HepG2 (cell line): ENCODE measurements at regions not wholly inside any gene's neighbourhood (a gene's known extent, or its start where the extent isn't known, plus 50 kb on each side); places are given as distances from the start of the nearest gene placed in this dataset.

ENCODE experiments used
- ATAC-seq: fragments of 200-7000 bp; cut with Tn5 transposase; 3 replicates; pipeline ENCODE4 v1.9.1; 2020; ENCODE audit warnings: mild to moderate bottlenecking, moderate library complexity
- BruUV-seq: library from RNA; stranded (reverse); fragments of 400-500 nt; replicated peaks from 2 replicates; lab custom pipeline; 2021; lab: Mats Ljungman, UMichigan
- CTCF ChIA-PET: fragments of 300-600 bp; formaldehyde crosslinking; extraction: SDS; loops from one replicate; lab custom pipeline; 2021; ENCODE audit warnings: low total read pairs, inconsistent platforms, low intra/inter-chr PET ratio; lab: Yijun Ruan, JAX
- POLR2A ChIA-PET: fragments of 350-600 bp; sonication (Branson Sonifier 250); formaldehyde crosslinking; loops from one replicate; lab custom pipeline; 2020; ENCODE audit warnings: antibody characterized with exemption, inconsistent platforms; lab: Yijun Ruan, JAX
- DNase-seq: peaks from one replicate; pipeline ENCODE4 v3.0.0-alpha.2; 2015; ENCODE audit warnings: low spot score
- FAIRE-seq: peaks from 3 replicates; lab custom pipeline; 2011; peaks lifted over from hg19 to GRCh38; lab: Jason Lieb, UNC
- H2AFZ ChIP-seq: one replicate; pipeline ENCODE4 v1.6.1; 2011; ENCODE audit warnings: low read length, inconsistent platforms
- H3K27ac ChIP-seq: fragments of 300-600 bp; 3 replicates; pipeline ENCODE4 v1.8.0; 2011; ENCODE audit warnings: mixed run types, mild to moderate bottlenecking, mixed read lengths, low read length, inconsistent platforms; ENCODE audit not compliant: insufficient read depth; ENCODE audit errors: extremely low read length
- H3K27me3 ChIP-seq, 2 experiments: fragments of 200-600 bp in 1 of 2; 2 replicates in 1 of 2; 3 replicates in 1 of 2; pipeline versions ENCODE4 v1.6.0 to v1.8.0; 2011; ENCODE audit warnings: low read length in 2 of 2, mild to moderate bottlenecking in 2 of 2, moderate library complexity in 2 of 2, inconsistent platforms in 1 of 2; ENCODE audit not compliant: insufficient read depth in 2 of 2, control insufficient read depth in 1 of 2
- H3K36me3 ChIP-seq, 2 experiments: fragments of 200-600 bp in 1 of 2; replicated peaks in 1 of 2; 2 replicates in 1 of 2; 3 replicates in 1 of 2; pipeline versions ENCODE4 v1.5.1 to v1.8.0; 2011; ENCODE audit warnings: low read length in 2 of 2, inconsistent platforms in 1 of 2; ENCODE audit not compliant: insufficient read depth in 2 of 2, control insufficient read depth in 1 of 2
- H3K4me1 ChIP-seq: 2 replicates; pipeline ENCODE4 v1.5.1; 2012; ENCODE audit warnings: low read length, inconsistent platforms; ENCODE audit not compliant: insufficient read depth
- H3K4me2 ChIP-seq: 2 replicates; pipeline ENCODE4 v1.6.0; 2011; ENCODE audit warnings: low read depth, low read length, inconsistent platforms
- H3K4me3 ChIP-seq, 3 experiments: fragments of 200-600 bp in 1 of 3; sonication (generic), shearing (Covaris generic) in 1 of 3; replicated peaks in 1 of 3; 2 replicates each; pipeline ENCODE4 v1.5.1; 2011 to 2016; ENCODE audit warnings: low read length in 3 of 3, inconsistent platforms in 2 of 3, low read depth in 2 of 3, mild to moderate bottlenecking in 2 of 3, control low read depth in 1 of 3, mixed read lengths in 1 of 3; ENCODE audit not compliant: insufficient read depth in 1 of 3
- H3K79me2 ChIP-seq: one replicate; pipeline ENCODE4 v1.6.1; 2011; ENCODE audit warnings: low read length, inconsistent platforms; ENCODE audit not compliant: insufficient read depth
- H3K9ac ChIP-seq: 2 replicates; pipeline ENCODE4 v1.6.0; 2011; ENCODE audit warnings: mild to moderate bottlenecking, low read depth, low read length, inconsistent platforms; ENCODE audit not compliant: insufficient read depth
- H3K9me3 ChIP-seq: 2 replicates; pipeline ENCODE4 v1.5.1; 2012; ENCODE audit warnings: mild to moderate bottlenecking, low read length
- H4K20me1 ChIP-seq: 2 replicates; pipeline ENCODE4 v1.6.0; 2011; ENCODE audit warnings: inconsistent platforms, mild to moderate bottlenecking, low read length, moderate library complexity; ENCODE audit not compliant: insufficient read depth
- CCAR2 ChIP-seq: fragments of 200-400 bp; formaldehyde crosslinking; optimal IDR thresholded peaks from 2 replicates; pipeline ENCODE3; 2018; ENCODE audit warnings: low read depth, mild to moderate bottlenecking, low read length, moderate library complexity
- FOXO1 ChIP-seq: sonication (generic); formaldehyde crosslinking; IDR thresholded peaks from 2 replicates; pipeline ENCODE4 v1.4.0; 2020; ENCODE audit warnings: missing genetic modification reagents
- GATAD1 ChIP-seq: IDR thresholded peaks from 2 replicates; pipeline ENCODE4 v1.6.1; 2016; ENCODE audit warnings: missing genetic modification reagents, missing compliant biosample characterization
- TOPORS ChIP-seq: sonication (generic); formaldehyde crosslinking; IDR thresholded peaks from 2 replicates; pipeline ENCODE4 v1.8.0; 2023; ENCODE audit warnings: mild to moderate bottlenecking, missing genetic modification reagents
- ZBTB8A ChIP-seq: sonication (generic); formaldehyde crosslinking; IDR thresholded peaks from 2 replicates; pipeline ENCODE4 v1.4.0; 2020; ENCODE audit warnings: mild to moderate bottlenecking, low read depth, missing genetic modification reagents, borderline replicate concordance
- ZMYM2 ChIP-seq: sonication (generic); formaldehyde crosslinking; IDR thresholded peaks from 2 replicates; pipeline ENCODE4 v1.8.0; 2022; ENCODE audit warnings: mild to moderate bottlenecking, missing genetic modification reagents
- ZNF10 ChIP-seq: sonication (generic); formaldehyde crosslinking; IDR thresholded peaks from 2 replicates; pipeline ENCODE4 v1.4.0; 2020; ENCODE audit warnings: mild to moderate bottlenecking, low read depth, missing genetic modification reagents, borderline replicate concordance
- ZNF160 ChIP-seq: sonication (generic); formaldehyde crosslinking; IDR thresholded peaks from 2 replicates; pipeline ENCODE4 v1.8.0; 2022; ENCODE audit warnings: mild to moderate bottlenecking, inconsistent platforms, missing genetic modification reagents
- ZNF30 ChIP-seq: sonication (generic); formaldehyde crosslinking; IDR thresholded peaks from 2 replicates; pipeline ENCODE4 v1.5.0; 2020; ENCODE audit warnings: mild to moderate bottlenecking, missing genetic modification reagents
- ZNF383 ChIP-seq: sonication (generic); formaldehyde crosslinking; IDR thresholded peaks from 2 replicates; pipeline ENCODE4 v1.4.0; 2020; ENCODE audit warnings: missing genetic modification reagents, mild to moderate bottlenecking, borderline replicate concordance
- ZNF709 ChIP-seq: sonication (generic); formaldehyde crosslinking; IDR thresholded peaks from 2 replicates; pipeline ENCODE4 v1.5.0; 2020; ENCODE audit warnings: mild to moderate bottlenecking, missing genetic modification reagents
- ZNF776 ChIP-seq: sonication (generic); formaldehyde crosslinking; IDR thresholded peaks from 2 replicates; pipeline ENCODE4 v1.4.0; 2020; ENCODE audit warnings: mild to moderate bottlenecking, missing genetic modification reagents
- ZSCAN20 ChIP-seq: sonication (generic); formaldehyde crosslinking; IDR thresholded peaks from 2 replicates; pipeline ENCODE4 v1.4.0; 2020; ENCODE audit warnings: missing genetic modification reagents, mild to moderate bottlenecking, borderline replicate concordance
- WGBS: methylation state at CpG from one replicate; pipeline ENCODE4 v1.1.6; 2017; ENCODE audit warnings: low lambda C conversion rate; 5-methylcytosine and 5-hydroxymethylcytosine counted together
- in situ Hi-C: cut with HindIII; loops from 2 replicates; pipeline ENCODE4 v1.10.0; 2017; ENCODE audit warnings: low pct_unique_long_range_greater_than_20kb; ENCODE audit not compliant: extremely low pct_ligation_motif_present
- intact Hi-C: fragments of 100-400 bp; cut with micrococcal nuclease; formaldehyde crosslinking; loops from one replicate; pipeline ENCODE4 v1.10.0; 2022; ENCODE audit not compliant: unreplicated experiment
- TF ChIP-seq, protein P1 (sequence below): sonication (generic); formaldehyde crosslinking; IDR thresholded peaks from 2 replicates; pipeline ENCODE4 v1.5.1; 2020; ENCODE audit warnings: mild to moderate bottlenecking, missing genetic modification reagents, moderate library complexity
- TF ChIP-seq, protein P2 (sequence below): sonication (generic); formaldehyde crosslinking; conservative IDR thresholded peaks from 2 replicates; pipeline ENCODE4 v1.8.1; 2023; ENCODE audit warnings: missing genetic modification reagents
- TF ChIP-seq, protein P3 (sequence below): sonication (generic); formaldehyde crosslinking; IDR thresholded peaks from 2 replicates; pipeline ENCODE4 v1.8.0; 2022; ENCODE audit warnings: missing genetic modification reagents, mild to moderate bottlenecking, inconsistent platforms, borderline replicate concordance
- TF ChIP-seq, protein P4 (sequence below): sonication (generic); formaldehyde crosslinking; IDR thresholded peaks from 2 replicates; pipeline ENCODE4 v1.5.0; 2020; ENCODE audit warnings: missing genetic modification reagents
- TF ChIP-seq, protein P5 (sequence below): sonication (generic); formaldehyde crosslinking; IDR thresholded peaks from 2 replicates; pipeline ENCODE4 v1.5.0; 2020; ENCODE audit warnings: missing genetic modification reagents, mild to moderate bottlenecking, borderline replicate concordance
- TF ChIP-seq, protein P6 (sequence below): sonication (generic); formaldehyde crosslinking; IDR thresholded peaks from 2 replicates; pipeline ENCODE4 v1.4.0; 2020; ENCODE audit warnings: missing genetic modification reagents

DNA sequence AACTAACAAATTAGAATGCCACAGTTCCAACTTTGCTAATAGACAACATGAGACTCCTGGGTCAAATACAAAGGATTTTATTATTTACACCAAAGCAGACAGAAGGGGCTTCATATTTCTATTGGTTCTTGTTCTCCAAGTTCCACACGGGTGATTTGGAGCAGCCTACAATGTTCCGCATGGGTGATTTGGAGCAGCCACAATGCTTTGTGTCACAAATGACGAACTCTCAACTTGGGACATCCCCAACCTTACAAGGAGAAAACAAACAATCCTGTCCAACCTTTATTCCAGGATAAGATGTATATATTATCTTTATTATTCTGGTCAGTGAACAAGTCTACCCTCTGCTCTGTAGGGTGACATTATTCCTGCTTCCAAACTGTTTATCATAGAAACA, 694.3 kb upstream of the MGAT4C start:
- POLR2A ChIA-PET: no interaction called here
- in situ Hi-C loops: no loop called here
- no TSS peak for BruUV-seq

More for the DNA sequence above, 694.3 kb upstream of the MGAT4C start:
- H2AFZ ChIP-seq: no peak overlapping the region
- DNase-seq: no peak
- 64% methylated on average over 3 of the region's 3 CpGs for WGBS
- H3K4me2 ChIP-seq: no peak overlapping the region
- FAIRE-seq: no peak
- CTCF ChIA-PET: no interaction called here
- H3K4me1 ChIP-seq: no peaks in the 10 kb centered on the region
- H3K27ac ChIP-seq: no peak overlapping the region
- intact Hi-C loops: no loop called here
- no peaks in the 10 kb centered on the region for H3K79me2 ChIP-seq
- TF ChIP-seq ZMYM2 (CRISPR knock-in tag): no peak
- TF ChIP-seq, protein P1, sequence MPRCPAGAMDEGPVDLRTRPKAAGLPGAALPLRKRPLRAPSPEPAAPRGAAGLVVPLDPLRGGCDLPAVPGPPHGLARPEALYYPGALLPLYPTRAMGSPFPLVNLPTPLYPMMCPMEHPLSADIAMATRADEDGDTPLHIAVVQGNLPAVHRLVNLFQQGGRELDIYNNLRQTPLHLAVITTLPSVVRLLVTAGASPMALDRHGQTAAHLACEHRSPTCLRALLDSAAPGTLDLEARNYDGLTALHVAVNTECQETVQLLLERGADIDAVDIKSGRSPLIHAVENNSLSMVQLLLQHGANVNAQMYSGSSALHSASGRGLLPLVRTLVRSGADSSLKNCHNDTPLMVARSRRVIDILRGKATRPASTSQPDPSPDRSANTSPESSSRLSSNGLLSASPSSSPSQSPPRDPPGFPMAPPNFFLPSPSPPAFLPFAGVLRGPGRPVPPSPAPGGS (CRISPR knock-in tag): no peak
- no peak for TF ChIP-seq ZNF776 (CRISPR knock-in tag)
- TF ChIP-seq GATAD1: no peak
- TF ChIP-seq ZNF30 (CRISPR knock-in tag): no peak
- TF ChIP-seq, protein P2, sequence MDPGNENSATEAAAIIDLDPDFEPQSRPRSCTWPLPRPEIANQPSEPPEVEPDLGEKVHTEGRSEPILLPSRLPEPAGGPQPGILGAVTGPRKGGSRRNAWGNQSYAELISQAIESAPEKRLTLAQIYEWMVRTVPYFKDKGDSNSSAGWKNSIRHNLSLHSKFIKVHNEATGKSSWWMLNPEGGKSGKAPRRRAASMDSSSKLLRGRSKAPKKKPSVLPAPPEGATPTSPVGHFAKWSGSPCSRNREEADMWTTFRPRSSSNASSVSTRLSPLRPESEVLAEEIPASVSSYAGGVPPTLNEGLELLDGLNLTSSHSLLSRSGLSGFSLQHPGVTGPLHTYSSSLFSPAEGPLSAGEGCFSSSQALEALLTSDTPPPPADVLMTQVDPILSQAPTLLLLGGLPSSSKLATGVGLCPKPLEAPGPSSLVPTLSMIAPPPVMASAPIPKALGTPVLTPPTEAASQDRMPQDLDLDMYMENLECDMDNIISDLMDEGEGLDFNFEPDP (CRISPR knock-in tag): no peak
- TF ChIP-seq, protein P3, sequence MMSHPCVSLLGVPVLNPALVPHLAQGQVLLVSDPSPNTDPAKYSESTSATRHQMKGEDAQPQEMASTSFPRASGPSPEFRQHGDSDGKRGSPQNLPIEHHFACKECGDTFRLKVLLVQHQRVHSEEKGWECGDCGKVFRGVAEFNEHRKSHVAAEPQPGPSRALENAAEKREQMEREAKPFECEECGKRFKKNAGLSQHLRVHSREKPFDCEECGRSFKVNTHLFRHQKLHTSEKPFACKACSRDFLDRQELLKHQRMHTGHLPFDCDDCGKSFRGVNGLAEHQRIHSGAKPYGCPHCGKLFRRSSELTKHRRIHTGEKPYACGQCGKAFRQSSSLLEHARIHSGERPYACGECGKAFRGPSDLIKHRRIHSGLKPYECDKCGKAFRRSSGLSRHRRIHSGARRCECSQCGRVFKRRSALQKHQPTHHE (CRISPR knock-in tag): no peak
- TF ChIP-seq, protein P4, sequence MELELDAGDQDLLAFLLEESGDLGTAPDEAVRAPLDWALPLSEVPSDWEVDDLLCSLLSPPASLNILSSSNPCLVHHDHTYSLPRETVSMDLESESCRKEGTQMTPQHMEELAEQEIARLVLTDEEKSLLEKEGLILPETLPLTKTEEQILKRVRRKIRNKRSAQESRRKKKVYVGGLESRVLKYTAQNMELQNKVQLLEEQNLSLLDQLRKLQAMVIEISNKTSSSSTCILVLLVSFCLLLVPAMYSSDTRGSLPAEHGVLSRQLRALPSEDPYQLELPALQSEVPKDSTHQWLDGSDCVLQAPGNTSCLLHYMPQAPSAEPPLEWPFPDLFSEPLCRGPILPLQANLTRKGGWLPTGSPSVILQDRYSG (CRISPR knock-in tag): no peak
- TF ChIP-seq CCAR2: no peak
- no peak for TF ChIP-seq ZSCAN20 (CRISPR knock-in tag)
- no peak for TF ChIP-seq TOPORS (CRISPR knock-in tag)
- TF ChIP-seq, protein P5, sequence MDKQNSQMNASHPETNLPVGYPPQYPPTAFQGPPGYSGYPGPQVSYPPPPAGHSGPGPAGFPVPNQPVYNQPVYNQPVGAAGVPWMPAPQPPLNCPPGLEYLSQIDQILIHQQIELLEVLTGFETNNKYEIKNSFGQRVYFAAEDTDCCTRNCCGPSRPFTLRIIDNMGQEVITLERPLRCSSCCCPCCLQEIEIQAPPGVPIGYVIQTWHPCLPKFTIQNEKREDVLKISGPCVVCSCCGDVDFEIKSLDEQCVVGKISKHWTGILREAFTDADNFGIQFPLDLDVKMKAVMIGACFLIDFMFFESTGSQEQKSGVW: no peak
- TF ChIP-seq ZBTB8A (CRISPR knock-in tag): no peak
- no peak for TF ChIP-seq ZNF160 (CRISPR knock-in tag)
- TF ChIP-seq ZNF10 (CRISPR knock-in tag): no peak
- TF ChIP-seq ZNF709 (CRISPR knock-in tag): no peak
- TF ChIP-seq, protein P6, sequence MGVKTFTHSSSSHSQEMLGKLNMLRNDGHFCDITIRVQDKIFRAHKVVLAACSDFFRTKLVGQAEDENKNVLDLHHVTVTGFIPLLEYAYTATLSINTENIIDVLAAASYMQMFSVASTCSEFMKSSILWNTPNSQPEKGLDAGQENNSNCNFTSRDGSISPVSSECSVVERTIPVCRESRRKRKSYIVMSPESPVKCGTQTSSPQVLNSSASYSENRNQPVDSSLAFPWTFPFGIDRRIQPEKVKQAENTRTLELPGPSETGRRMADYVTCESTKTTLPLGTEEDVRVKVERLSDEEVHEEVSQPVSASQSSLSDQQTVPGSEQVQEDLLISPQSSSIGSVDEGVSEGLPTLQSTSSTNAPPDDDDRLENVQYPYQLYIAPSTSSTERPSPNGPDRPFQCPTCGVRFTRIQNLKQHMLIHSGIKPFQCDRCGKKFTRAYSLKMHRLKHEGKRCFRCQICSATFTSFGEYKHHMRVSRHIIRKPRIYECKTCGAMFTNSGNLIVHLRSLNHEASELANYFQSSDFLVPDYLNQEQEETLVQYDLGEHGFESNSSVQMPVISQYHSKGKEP: no peak
- TF ChIP-seq FOXO1 (CRISPR knock-in tag): no peak
- TF ChIP-seq ZNF383 (CRISPR knock-in tag): no peak
- H3K9me3 ChIP-seq: peaks cover 8% of the 10 kb centered on the region; the same call in 1 of the 2 replicates
- no peaks in the 10 kb centered on the region for H3K27me3 ChIP-seq
- no peak overlapping the region for H3K4me3 ChIP-seq
- H4K20me1 ChIP-seq: no peaks in the 10 kb centered on the region
- no peak for ATAC-seq
- no peak overlapping the region for H3K9ac ChIP-seq
- no peaks in the 10 kb centered on the region for H3K36me3 ChIP-seq
